Kidney epithelial cell (primary cell): ENCODE measurements at regions not wholly inside any gene's neighbourhood (a gene's known extent, or its start where the extent isn't known, plus 50 kb on each side); places are given as distances from the start of the nearest gene placed in this dataset.
"Not testable (repeated sequence)": the region's sequence is repeated elsewhere in the genome, so short reads cannot be mapped to it uniquely, and the experiment has no call there.

Source experiments
- DNase-seq: peaks from one replicate; pipeline ENCODE4 v3.0.0-alpha.2; 2010; ENCODE audit warnings: low read depth
- H3K27me3 ChIP-seq: 2 replicates; pipeline ENCODE4 v1.6.0; 2011; ENCODE audit warnings: low read length; ENCODE audit not compliant: control insufficient read depth, insufficient read depth
- H3K36me3 ChIP-seq: 2 replicates; pipeline ENCODE4 v1.5.1; 2011; ENCODE audit warnings: low read length; ENCODE audit not compliant: control insufficient read depth, insufficient read depth
- H3K4me3 ChIP-seq: 2 replicates; pipeline ENCODE4 v1.5.1; 2011; ENCODE audit warnings: low read depth, mild to moderate bottlenecking, control low read depth, low read length
- CTCF ChIP-seq: IDR thresholded peaks from 2 replicates; pipeline ENCODE4 v1.5.1; 2011; ENCODE audit warnings: mild to moderate bottlenecking, moderate library complexity, low read length, control low read depth, inconsistent platforms; ENCODE audit not compliant: insufficient read depth, poor library complexity, severe bottlenecking

GRCh38 chr4:54593795-54594322 lies 63.9 kb upstream of the KIT start:
- H3K36me3 ChIP-seq: no peaks in the 10 kb centered on the region
- no peak for DNase-seq
- H3K27me3 ChIP-seq: no peaks in the 10 kb centered on the region
- TF ChIP-seq CTCF: no peak
- no peak overlapping the region for H3K4me3 ChIP-seq

GRCh38 chr4:54596201-54596600 lies 61.6 kb upstream of the KIT start:
- H3K4me3 ChIP-seq: no peak overlapping the region
- TF ChIP-seq CTCF: no peak
- no peaks in the 10 kb centered on the region for H3K27me3 ChIP-seq
- no peak for DNase-seq
- no peaks in the 10 kb centered on the region for H3K36me3 ChIP-seq

GRCh38 chr4:54597678-54598077 lies 60.1 kb upstream of the KIT start:
- H3K36me3 ChIP-seq, H3K4me3 ChIP-seq, DNase-seq, H3K27me3 ChIP-seq: not testable (repeated sequence)

- not testable (repeated sequence) for H3K36me3 ChIP-seq, DNase-seq, H3K27me3 ChIP-seq, H3K4me3 ChIP-seq
These were observed 55.6 kb upstream of the KIT start for GRCh38 chr4:54602175-54602574.

- DNase-seq: no peak
- H3K4me3 ChIP-seq: no peak overlapping the region
- TF ChIP-seq CTCF: no peak
- H3K27me3 ChIP-seq: no peaks in the 10 kb centered on the region
- H3K36me3 ChIP-seq: no peaks in the 10 kb centered on the region
These were observed 50.7 kb upstream of the KIT start for GRCh38 chr4:54607067-54607466.

GRCh38 chr4:54607521-54607920 lies 50.2 kb upstream of the KIT start:
- no peak for TF ChIP-seq CTCF
- Histone ChIP-seq H3K36me3 (no peaks in the 10 kb centered on the region), H3K4me3 (no peak overlapping the region), H3K27me3 (no peaks in the 10 kb centered on the region)
- no peak for DNase-seq
